Activated B cell treated with CpG ODN at 0.5 μM for 24 hours (primary cell): ENCODE measurements at regions not wholly inside any gene's neighbourhood (a gene's known extent, or its start where the extent isn't known, plus 50 kb on each side); places are given as distances from the start of the nearest gene placed in this dataset.

Source experiments
- ATAC-seq: fragments of 200-7000 bp; cut with Tn5 transposase; one replicate; pipeline ENCODE4 v1.10.0; 2021; ENCODE audit warnings: low read depth, mild to moderate bottlenecking, moderate library complexity
- CTCF ChIA-PET: fragments of 350-600 bp; sonication (Branson Sonifier 250); formaldehyde crosslinking; loops from one replicate; lab custom pipeline; 2021; ENCODE audit warnings: antibody characterized with exemption; lab: Charles Lee
- POLR2A ChIA-PET: fragments of 350-600 bp; sonication (Branson Sonifier 250); formaldehyde crosslinking; loops from one replicate; lab custom pipeline; 2021; ENCODE audit warnings: antibody characterized with exemption; lab: Charles Lee
- DNase-seq: peaks from one replicate; pipeline ENCODE4 v3.0.0; 2022
- H3K27ac Mint-ChIP-seq: one replicate; pipeline ENCODE4 v1.8.0; 2020; ENCODE audit warnings: mixed read lengths
- H3K27me3 Mint-ChIP-seq: one replicate; pipeline ENCODE4 v1.8.0; 2021; ENCODE audit warnings: mixed read lengths
- H3K36me3 Mint-ChIP-seq: one replicate; pipeline ENCODE4 v1.8.0; 2021; ENCODE audit warnings: low read depth, mixed read lengths
- H3K4me1 Mint-ChIP-seq: one replicate; pipeline ENCODE4 v1.8.0; 2021; ENCODE audit warnings: mixed read lengths
- H3K4me3 Mint-ChIP-seq: one replicate; pipeline ENCODE4 v1.8.0; 2020; ENCODE audit warnings: mild to moderate bottlenecking, mixed read lengths
- H3K9me3 Mint-ChIP-seq: one replicate; pipeline ENCODE4 v1.8.0; 2020; ENCODE audit warnings: mixed read lengths
- intact Hi-C: fragments of 100-400 bp; cut with micrococcal nuclease; formaldehyde crosslinking; loops from one replicate; pipeline ENCODE4 v1.15.1; 2024
- TF ChIP-seq, protein P1 (sequence below): fragments of 200-600 bp; IDR thresholded peaks from one replicate; pipeline ENCODE4 v1.8.0; 2022; ENCODE audit warnings: antibody characterized with exemption, mild to moderate bottlenecking

GRCh38 chr5:172575816-172576545 lies 65.1 kb upstream of the NEURL1B start:
- H3K4me1 Mint-ChIP-seq = no peaks in the 10 kb centered on the region
- no peaks in the 10 kb centered on the region for H3K36me3 Mint-ChIP-seq
- CTCF ChIA-PET = no interaction called here
- intact Hi-C loops = no loop called here
- ATAC-seq (no peak), DNase-seq (no peak)
- POLR2A ChIA-PET = no interaction called here
- no peaks in the 10 kb centered on the region for H3K9me3 Mint-ChIP-seq
- peaks cover 8% of the 10 kb centered on the region for H3K27me3 Mint-ChIP-seq
- TF ChIP-seq, protein P1, sequence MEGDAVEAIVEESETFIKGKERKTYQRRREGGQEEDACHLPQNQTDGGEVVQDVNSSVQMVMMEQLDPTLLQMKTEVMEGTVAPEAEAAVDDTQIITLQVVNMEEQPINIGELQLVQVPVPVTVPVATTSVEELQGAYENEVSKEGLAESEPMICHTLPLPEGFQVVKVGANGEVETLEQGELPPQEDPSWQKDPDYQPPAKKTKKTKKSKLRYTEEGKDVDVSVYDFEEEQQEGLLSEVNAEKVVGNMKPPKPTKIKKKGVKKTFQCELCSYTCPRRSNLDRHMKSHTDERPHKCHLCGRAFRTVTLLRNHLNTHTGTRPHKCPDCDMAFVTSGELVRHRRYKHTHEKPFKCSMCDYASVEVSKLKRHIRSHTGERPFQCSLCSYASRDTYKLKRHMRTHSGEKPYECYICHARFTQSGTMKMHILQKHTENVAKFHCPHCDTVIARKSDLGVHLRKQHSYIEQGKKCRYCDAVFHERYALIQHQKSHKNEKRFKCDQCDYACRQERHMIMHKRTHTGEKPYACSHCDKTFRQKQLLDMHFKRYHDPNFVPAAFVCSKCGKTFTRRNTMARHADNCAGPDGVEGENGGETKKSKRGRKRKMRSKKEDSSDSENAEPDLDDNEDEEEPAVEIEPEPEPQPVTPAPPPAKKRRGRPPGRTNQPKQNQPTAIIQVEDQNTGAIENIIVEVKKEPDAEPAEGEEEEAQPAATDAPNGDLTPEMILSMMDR = no peak
- no peak overlapping the region for H3K4me3 Mint-ChIP-seq
- H3K27ac Mint-ChIP-seq = no peak overlapping the region

DNA sequence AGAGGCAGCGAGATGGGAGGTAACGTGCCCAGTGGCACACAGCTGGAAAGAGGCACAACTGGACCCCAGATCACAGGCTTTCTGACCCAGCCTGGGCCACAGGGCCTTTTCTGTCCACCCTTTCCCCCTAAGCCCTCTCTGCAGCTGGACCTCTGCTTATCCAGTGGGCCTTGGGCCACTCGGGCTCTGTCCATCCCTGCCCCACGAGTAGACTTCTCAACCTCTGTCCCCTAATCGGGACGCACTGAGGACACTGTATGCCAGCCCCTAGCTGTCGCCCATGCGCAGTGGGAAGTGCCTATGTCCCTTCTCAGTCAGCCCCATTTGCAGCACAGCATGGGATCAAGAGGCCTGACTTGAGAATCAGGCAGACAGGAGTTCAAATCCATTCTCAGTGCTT lies 65.6 kb upstream of the NEURL1B start:
- no peaks in the 10 kb centered on the region for H3K9me3 Mint-ChIP-seq
- TF ChIP-seq, protein P1 = no peak
- intact Hi-C loops = no loop called here
- H3K27me3 Mint-ChIP-seq = peaks cover 7% of the 10 kb centered on the region
- CTCF ChIA-PET = no interaction called here
- no peak for ATAC-seq
- no peak overlapping the region for H3K27ac Mint-ChIP-seq
- POLR2A ChIA-PET = no interaction called here
- no peaks in the 10 kb centered on the region for H3K36me3 Mint-ChIP-seq
- no peaks in the 10 kb centered on the region for H3K4me1 Mint-ChIP-seq
- no peak for DNase-seq
- no peak overlapping the region for H3K4me3 Mint-ChIP-seq

DNA sequence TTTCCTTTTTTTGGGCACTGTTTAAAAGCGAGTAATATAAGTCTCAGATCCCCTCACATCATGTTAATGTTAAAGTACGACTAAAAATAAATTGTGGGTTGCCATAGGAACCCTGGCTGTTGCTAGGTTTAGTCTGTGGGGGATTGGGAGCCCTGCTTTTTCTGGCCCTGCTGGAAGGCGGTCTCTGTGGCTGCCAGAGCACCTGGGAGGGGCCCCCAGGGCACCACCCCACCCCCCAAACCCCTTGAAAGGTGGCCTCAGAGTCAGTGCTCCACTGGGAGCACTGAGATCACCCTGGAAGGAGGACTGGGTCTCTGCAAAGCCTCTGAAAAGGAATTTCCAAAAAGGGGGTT lies 66.2 kb upstream of the NEURL1B start:
- intact Hi-C loops = no loop called here
- Mint-ChIP-seq H3K27me3 (peaks cover 5% of the 10 kb centered on the region), H3K4me1 (no peaks in the 10 kb centered on the region), H3K27ac (no peak overlapping the region), H3K36me3 (no peaks in the 10 kb centered on the region), H3K4me3 (no peak overlapping the region), H3K9me3 (no peaks in the 10 kb centered on the region)
- ATAC-seq (no peak), DNase-seq (no peak)
- ChIA-PET POLR2A (no interaction called here), CTCF (no interaction called here)
- TF ChIP-seq, protein P1 = no peak

DNA sequence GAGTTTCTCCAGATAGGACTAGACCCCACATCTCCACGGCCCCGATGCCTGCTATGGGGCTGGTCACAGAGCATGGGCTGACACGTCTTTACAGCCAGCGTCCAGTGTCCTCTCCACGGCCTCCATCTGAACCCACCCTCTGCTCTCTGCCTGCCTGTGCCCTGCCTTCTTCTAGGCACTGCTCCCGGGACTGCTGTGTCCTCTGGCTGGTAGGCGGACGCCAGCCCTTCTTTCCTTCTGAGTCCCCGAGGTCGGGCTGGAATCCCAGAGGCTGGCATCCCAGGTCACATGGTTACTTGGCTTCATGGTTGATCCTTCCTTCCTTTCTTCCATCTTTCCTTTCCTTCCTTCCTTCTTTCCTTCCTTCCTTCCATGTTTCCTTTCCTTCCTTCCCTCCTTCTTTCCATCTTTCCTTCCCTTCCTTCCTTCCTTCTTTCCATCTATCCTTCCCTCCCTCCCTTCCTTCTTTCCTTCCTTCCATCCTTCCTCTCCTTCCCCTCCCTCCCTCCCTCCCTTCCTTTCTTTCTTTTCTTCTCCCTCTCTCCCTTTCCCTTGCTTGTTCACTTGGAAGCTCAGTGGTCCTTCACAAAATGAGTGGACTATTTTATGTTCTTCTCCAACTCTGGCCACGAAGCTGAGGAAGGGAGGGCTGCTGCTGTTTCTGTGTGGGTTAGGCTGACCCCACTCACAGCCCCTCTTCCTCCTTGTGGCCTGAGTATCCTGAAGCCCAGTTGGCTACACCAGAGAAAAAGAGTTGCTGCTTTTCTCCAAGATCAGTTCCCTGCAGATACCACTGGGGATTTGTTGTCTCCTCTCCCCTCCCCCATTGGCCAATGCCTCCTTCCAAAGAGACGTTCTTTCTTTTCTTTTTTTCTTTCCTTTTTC lies 66.8 kb upstream of the NEURL1B start:
- Mint-ChIP-seq H3K27ac (no peak overlapping the region), H3K27me3 (peaks cover 5% of the 10 kb centered on the region), H3K4me3 (no peak overlapping the region), H3K36me3 (no peaks in the 10 kb centered on the region), H3K9me3 (no peaks in the 10 kb centered on the region), H3K4me1 (no peaks in the 10 kb centered on the region)
- DNase-seq (no peak), ATAC-seq (no peak)
- intact Hi-C loops = no loop called here
- CTCF ChIA-PET = no interaction called here
- TF ChIP-seq, protein P1 = no peak
- POLR2A ChIA-PET = no interaction called here

DNA sequence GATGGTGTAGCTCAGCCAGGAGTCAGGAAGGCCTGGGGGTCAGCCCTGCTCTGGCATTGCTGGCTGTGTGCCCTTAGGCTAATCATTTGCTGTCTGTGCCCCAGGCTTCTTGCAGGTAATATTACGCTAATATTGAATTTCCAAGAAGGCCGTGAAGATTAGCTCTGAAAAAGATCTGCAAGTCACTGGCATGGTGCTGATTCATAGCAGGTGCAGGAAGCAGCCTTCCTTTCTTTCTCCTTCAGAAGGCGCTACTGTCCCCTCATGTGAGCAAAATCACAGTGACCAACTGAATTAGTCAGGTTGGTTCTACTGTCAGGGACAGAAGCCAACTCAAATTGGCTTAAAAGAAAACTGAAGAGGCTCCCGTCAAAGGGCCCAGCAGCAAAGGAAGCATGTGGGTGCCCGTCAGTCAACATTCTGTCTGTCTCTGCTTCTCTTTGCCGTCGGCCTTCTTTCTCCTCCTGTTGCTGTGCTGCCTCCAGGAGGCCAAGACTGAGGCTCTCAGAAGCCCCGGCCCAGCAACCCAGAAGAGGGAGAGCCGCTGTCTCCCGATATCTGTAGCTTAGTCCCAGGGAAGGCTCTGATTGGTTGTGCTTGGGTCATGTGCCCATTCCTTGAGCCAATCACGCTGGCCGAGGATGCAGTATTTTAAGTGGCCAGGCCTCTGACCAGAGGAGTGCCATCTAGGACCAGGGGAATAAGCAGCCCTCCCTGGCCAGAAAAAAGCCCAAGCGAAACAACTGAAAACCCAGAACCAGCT lies 67.8 kb upstream of the NEURL1B start:
- DNase-seq = no peak
- ChIA-PET POLR2A (no interaction called here), CTCF (no interaction called here)
- no peaks in the 10 kb centered on the region for H3K9me3 Mint-ChIP-seq
- H3K27ac Mint-ChIP-seq = no peak overlapping the region
- no peak for ATAC-seq
- intact Hi-C loops = no loop called here
- H3K4me3 Mint-ChIP-seq = no peak overlapping the region
- H3K36me3 Mint-ChIP-seq = no peaks in the 10 kb centered on the region
- peaks cover 5% of the 10 kb centered on the region for H3K27me3 Mint-ChIP-seq
- H3K4me1 Mint-ChIP-seq = no peaks in the 10 kb centered on the region
- TF ChIP-seq, protein P1 = no peak
